Skeletal muscle tissue (tissue), 3 donors: ENCODE measurements at regions not wholly inside any gene's neighbourhood (a gene's known extent, or its start where the extent isn't known, plus 50 kb on each side); places are given as distances from the start of the nearest gene placed in this dataset.

ENCODE experiments used
- H3K27ac ChIP-seq: one replicate; pipeline ENCODE4 v1.7.0; 2013; ENCODE audit warnings: mild to moderate bottlenecking, low read depth, low read length, inconsistent platforms
- H3K27me3 ChIP-seq, 3 donors: one replicate each; pipeline ENCODE4 v1.7.0; 2013; ENCODE audit warnings: low read length in 3 of 3; ENCODE audit not compliant: control insufficient read depth in 3 of 3, insufficient read depth in 3 of 3
- H3K36me3 ChIP-seq, 3 donors: one replicate each; pipeline ENCODE4 v1.7.0; 2013; ENCODE audit warnings: low read length in 3 of 3; ENCODE audit not compliant: control insufficient read depth in 3 of 3, insufficient read depth in 3 of 3
- H3K4me1 ChIP-seq, 3 donors: one replicate each; pipeline ENCODE4 v1.7.0; 2013; ENCODE audit warnings: low read length in 3 of 3, mild to moderate bottlenecking in 3 of 3; ENCODE audit not compliant: control insufficient read depth in 3 of 3, insufficient read depth in 3 of 3
- H3K4me3 ChIP-seq, 3 donors: one replicate each; pipeline ENCODE4 v1.7.0; 2013; ENCODE audit warnings: low read length in 3 of 3
- H3K9ac ChIP-seq, 3 donors: one replicate each; pipeline ENCODE4 v1.7.0; 2013; ENCODE audit warnings: low read length in 3 of 3, mild to moderate bottlenecking in 3 of 3, moderate library complexity in 2 of 3, low read depth in 1 of 3
- H3K9me3 ChIP-seq, 3 donors: one replicate each; pipeline ENCODE4 v1.7.0; 2013; ENCODE audit warnings: low read length in 3 of 3; ENCODE audit not compliant: control insufficient read depth in 3 of 3
- donor health status: Osteomylitis.

DNA sequence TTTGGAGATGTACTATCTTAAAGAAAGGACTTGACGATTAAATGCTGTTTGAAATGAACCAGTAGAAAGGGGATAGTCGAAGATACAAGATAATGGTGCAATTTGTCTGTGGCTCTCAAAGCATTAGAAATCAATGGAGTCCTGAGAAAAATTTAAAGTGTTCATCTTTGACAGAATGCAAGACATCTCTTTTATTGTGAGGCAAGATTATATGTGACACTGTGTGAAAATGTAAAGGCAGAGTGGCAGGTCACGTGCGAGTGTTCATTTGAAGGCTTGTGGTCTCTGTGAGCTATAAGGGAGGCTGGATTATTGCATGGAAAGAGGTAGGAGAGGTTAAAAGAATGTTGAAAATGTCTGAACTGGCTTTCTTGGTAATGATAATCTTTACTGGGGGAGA lies 709.2 kb downstream of the DSC3 start:
- no peaks in the 10 kb centered on the region for H3K36me3 ChIP-seq
- H3K27me3 ChIP-seq = no peaks in the 10 kb centered on the region
- H3K4me1 ChIP-seq = no peaks in the 10 kb centered on the region
- H3K27ac ChIP-seq = no peak overlapping the region
- H3K9ac ChIP-seq = no peak overlapping the region
- H3K4me3 ChIP-seq = no peak overlapping the region
- no peaks in the 10 kb centered on the region for H3K9me3 ChIP-seq

DNA sequence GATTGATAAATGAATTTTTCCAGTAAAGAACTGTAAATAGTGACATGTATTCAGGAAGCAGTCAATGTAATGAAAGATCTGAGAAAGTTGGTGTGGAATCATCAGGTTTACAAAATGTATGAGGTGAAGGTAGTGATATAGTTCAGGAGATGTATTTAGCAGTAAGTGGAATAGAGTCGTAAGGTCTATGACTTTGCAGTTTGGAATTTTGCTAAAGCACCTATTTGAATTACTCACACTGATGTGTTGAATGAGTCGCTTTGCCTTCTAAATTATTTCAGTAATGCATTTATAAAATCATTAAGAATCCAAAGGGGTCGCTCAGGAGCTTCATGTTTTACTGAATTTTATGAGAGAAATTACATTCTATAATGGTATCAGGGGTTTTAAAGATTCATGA lies 713.7 kb downstream of the DSC3 start:
- no peaks in the 10 kb centered on the region for H3K4me1 ChIP-seq
- H3K9me3 ChIP-seq = no peaks in the 10 kb centered on the region
- H3K27me3 ChIP-seq = no peaks in the 10 kb centered on the region
- H3K9ac ChIP-seq = no peak overlapping the region
- no peak overlapping the region for H3K27ac ChIP-seq
- H3K4me3 ChIP-seq = no peak overlapping the region
- no peaks in the 10 kb centered on the region for H3K36me3 ChIP-seq

DNA sequence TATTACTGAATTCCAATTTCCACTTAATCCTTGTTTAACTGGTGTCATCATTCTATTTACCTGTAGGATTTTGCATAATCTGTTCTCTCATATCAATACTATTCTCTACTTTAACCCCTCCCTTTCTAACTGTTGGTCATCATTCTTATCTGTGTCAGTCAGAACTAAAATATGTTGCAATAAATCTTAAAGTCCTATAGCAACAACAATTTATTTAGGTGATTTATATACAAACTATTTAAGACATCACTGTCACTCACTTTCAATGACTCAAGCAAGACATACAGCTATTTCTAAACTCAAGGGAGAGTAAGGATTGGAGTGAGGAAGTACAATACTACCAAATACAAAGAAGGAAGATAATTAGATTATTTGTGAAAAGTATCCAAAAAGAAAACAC lies 740.4 kb downstream of the DSC3 start:
- H3K4me1 ChIP-seq = no peaks in the 10 kb centered on the region
- H3K9ac ChIP-seq = no peak overlapping the region
- H3K27ac ChIP-seq = no peak overlapping the region
- H3K9me3 ChIP-seq = no peaks in the 10 kb centered on the region
- H3K36me3 ChIP-seq = no peaks in the 10 kb centered on the region
- no peak overlapping the region for H3K4me3 ChIP-seq
- no peaks in the 10 kb centered on the region for H3K27me3 ChIP-seq

DNA sequence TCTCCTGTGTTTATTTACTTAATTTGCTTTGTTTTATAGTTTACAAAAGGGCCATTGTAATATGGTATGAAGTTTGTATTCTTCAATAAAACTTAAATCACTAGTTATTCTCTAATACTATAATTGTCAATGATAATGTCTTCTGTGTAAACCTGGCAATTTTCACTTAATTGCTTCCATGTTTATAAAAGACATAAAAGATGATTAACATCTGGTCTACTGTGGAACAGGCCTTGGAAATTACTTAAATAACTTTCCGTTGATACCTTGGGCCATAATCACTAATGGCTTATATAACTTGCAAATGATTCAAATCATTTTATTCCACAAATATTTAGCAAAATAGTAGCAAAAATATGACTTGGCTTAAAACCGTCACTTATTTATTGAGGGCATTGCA lies 743.8 kb downstream of the DSC3 start:
- Histone ChIP-seq H3K4me1 (no peaks in the 10 kb centered on the region), H3K27ac (no peak overlapping the region), H3K27me3 (no peaks in the 10 kb centered on the region), H3K9me3 (no peaks in the 10 kb centered on the region), H3K4me3 (no peak overlapping the region), H3K36me3 (no peaks in the 10 kb centered on the region), H3K9ac (no peak overlapping the region)

DNA sequence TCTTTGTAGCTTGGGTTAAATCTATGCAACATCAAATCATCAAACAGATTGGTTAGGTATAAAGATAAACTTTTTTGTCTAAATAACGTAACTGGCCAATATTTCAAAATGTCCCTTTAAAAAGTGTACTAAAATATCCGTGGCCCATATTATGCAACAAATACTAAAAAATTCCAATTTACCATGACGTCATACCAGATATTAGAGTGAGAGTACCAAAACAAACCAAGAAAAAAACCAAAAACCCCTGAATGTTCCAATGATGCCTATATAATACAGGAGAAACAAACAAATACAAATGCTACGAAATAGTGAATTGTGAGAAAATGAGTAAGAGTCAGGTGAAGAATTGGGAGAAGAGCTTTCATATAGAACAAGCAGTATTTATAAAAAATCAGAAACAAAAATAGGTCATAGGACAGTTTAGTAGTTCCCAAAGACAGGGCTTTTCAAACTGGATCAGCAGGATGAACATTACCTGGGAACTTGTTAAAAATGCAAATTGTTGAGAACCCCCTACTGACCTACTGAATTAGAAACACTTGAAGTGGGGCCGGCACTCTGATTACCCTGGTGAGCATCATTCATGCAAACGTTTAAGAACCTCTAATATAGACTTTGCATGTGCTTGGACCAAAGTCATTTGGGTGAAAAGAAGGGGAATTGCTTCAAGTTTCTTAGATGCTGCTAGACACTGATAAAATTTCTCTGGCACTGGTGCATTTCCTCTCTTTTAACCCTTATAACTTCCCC lies 753.7 kb downstream of the DSC3 start:
- no peak overlapping the region for H3K9ac ChIP-seq
- H3K27me3 ChIP-seq = no peaks in the 10 kb centered on the region
- H3K27ac ChIP-seq = no peak overlapping the region
- no peaks in the 10 kb centered on the region for H3K36me3 ChIP-seq
- H3K4me3 ChIP-seq = no peak overlapping the region
- H3K4me1 ChIP-seq = no peaks in the 10 kb centered on the region
- no peaks in the 10 kb centered on the region for H3K9me3 ChIP-seq

DNA sequence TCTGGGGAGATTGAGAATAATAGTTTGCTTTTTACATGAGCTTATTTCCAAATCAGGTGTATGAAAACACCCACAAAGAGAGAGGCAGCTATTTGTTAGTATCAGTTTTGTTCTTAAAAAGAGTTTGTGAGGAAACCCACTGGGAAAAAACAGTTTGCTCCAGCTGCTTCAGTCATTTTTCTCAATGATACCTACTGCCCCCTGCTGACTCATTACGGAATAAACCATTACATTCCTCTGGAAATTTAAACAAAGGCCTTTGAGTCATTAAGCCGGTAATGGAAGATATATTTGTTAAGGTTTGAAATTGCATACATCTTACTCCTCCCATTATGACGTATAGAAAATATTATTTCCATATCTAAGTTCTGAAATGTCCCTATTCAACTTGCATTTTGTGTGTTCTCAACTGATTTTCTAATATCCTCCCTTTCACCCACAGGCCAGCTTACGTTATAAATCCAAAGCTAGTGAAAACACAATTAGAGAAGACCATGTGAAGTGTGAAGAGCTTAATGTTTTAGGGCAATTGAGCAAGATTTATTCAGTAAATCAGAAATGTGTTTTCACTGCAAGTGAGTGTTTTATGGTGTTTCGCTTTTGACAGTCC lies 761.6 kb downstream of the DSC3 start:
- no peaks in the 10 kb centered on the region for H3K4me1 ChIP-seq
- H3K27ac ChIP-seq = no peak overlapping the region
- no peaks in the 10 kb centered on the region for H3K27me3 ChIP-seq
- no peak overlapping the region for H3K9ac ChIP-seq
- H3K9me3 ChIP-seq = no peaks in the 10 kb centered on the region
- no peak overlapping the region for H3K4me3 ChIP-seq
- no peaks in the 10 kb centered on the region for H3K36me3 ChIP-seq

DNA sequence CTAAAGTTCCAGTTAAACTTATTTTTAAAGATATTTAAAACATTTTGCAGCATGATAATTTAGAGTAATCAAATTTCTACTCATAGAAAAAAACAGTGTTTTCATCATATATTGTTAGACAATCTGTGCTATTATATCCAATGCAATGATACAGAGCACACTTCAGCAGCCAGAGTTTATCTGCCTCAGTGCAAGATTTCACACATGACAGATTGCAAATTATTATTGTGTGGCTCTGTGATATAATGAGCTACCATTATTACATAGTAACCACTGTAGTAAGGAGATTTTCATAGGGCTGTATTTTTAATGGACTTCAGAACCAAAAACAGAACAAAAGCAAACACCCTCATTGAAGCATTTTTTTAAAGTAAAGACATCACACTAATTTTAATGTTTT lies 762.4 kb downstream of the DSC3 start:
- Histone ChIP-seq H3K9ac (no peak overlapping the region), H3K36me3 (no peaks in the 10 kb centered on the region), H3K4me3 (no peak overlapping the region), H3K4me1 (no peaks in the 10 kb centered on the region), H3K9me3 (no peaks in the 10 kb centered on the region), H3K27me3 (no peaks in the 10 kb centered on the region), H3K27ac (no peak overlapping the region)

DNA sequence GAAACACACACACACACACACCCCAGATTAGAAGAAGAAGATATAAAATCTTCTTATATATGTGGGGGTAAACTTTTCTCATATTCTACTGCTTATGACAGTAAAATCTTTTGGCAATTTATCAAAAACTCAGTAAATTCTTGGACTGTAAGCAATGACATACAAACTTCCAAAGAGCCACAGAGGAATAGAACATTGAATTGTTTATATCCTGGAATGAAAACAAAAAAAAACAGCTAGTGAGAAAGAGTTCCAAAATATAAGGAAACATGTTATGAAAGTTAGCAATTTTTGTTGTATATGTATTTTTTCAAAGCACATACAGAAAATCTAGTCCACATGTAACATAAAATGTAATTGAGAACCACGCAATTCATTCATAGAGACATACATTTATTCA lies 764.9 kb downstream of the DSC3 start:
- no peaks in the 10 kb centered on the region for H3K9me3 ChIP-seq
- no peak overlapping the region for H3K27ac ChIP-seq
- no peaks in the 10 kb centered on the region for H3K27me3 ChIP-seq
- H3K4me3 ChIP-seq = no peak overlapping the region
- no peak overlapping the region for H3K9ac ChIP-seq
- no peaks in the 10 kb centered on the region for H3K36me3 ChIP-seq
- no peaks in the 10 kb centered on the region for H3K4me1 ChIP-seq

DNA sequence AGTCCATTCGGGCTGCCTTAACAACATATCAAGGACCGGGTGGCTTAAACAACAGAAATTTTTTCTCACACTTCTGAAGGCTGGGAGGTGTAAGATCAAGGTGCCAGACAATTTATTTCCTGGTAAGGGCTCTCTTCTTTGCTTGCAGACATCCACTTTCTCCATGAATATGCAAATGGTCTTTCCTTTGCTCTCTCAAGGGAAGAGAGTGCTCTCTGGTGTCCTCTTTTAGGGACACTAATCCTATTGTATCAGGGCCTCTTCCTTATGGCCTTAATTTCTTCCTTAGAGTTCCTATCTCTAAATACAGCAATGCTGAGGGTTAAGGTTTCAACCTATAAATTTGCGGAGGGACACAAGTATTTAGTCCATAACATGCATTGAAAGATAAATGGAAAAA lies 770.8 kb downstream of the DSC3 start:
- no peaks in the 10 kb centered on the region for H3K36me3 ChIP-seq
- no peaks in the 10 kb centered on the region for H3K9me3 ChIP-seq
- H3K4me1 ChIP-seq = no peaks in the 10 kb centered on the region
- no peak overlapping the region for H3K27ac ChIP-seq
- no peaks in the 10 kb centered on the region for H3K27me3 ChIP-seq
- no peak overlapping the region for H3K9ac ChIP-seq
- H3K4me3 ChIP-seq = no peak overlapping the region

DNA sequence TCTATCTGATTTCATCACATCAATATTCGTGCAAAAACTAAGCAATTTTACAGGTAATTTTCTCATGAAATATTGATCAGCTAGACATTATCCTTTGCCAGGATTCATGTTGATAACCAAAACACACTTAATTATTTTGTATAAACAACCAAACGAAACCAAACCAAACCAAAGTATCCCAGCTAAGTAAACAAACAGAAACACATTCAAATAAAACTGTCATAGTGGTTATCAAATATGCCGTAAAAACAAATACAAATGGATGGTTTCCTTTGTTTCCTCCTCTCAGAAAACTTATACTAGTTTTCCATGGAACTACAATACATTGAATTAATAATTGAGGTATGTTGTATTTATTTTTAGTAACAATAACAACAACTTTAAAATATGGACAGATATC lies 777.4 kb downstream of the DSC3 start:
- Histone ChIP-seq H3K9ac (no peak overlapping the region), H3K27me3 (no peaks in the 10 kb centered on the region), H3K36me3 (no peaks in the 10 kb centered on the region), H3K4me3 (no peak overlapping the region), H3K4me1 (no peaks in the 10 kb centered on the region), H3K9me3 (no peaks in the 10 kb centered on the region), H3K27ac (no peak overlapping the region)
